GM18502 (cell line): ENCODE measurements at regions not wholly inside any gene's neighbourhood (a gene's known extent, or its start where the extent isn't known, plus 50 kb on each side); places are given as distances from the start of the nearest gene placed in this dataset.

Source experiments
- ATAC-seq: cut with Tn5 transposase; IDR thresholded peaks from one replicate; pipeline ENCODE4 v1.9.1; 2021; ENCODE audit warnings: mild to moderate bottlenecking; ENCODE audit not compliant: unreplicated experiment, poor library complexity

- no peak for ATAC-seq
Measured at GRCh38 chr13:39855236-39855635, 199.8 kb downstream of the COG6 start.

GRCh38 chr13:39856714-39857113 is 201.3 kb downstream of the COG6 start:
- ATAC-seq: no peak

GRCh38 chr13:39858794-39859193 is 203.3 kb downstream of the COG6 start:
- no peak for ATAC-seq

- no peak for ATAC-seq
Measured at GRCh38 chr13:39859898-39860297, 204.4 kb downstream of the COG6 start.

- ATAC-seq: no peak
Measured at GRCh38 chr13:39862900-39863299, 207.4 kb downstream of the COG6 start.

- no peak for ATAC-seq
Measured at GRCh38 chr13:39864221-39864620, 208.8 kb downstream of the COG6 start.

GRCh38 chr13:39866722-39867121 is 211.3 kb downstream of the COG6 start:
- no peak for ATAC-seq

GRCh38 chr13:39867807-39868206 is 212.3 kb downstream of the COG6 start:
- ATAC-seq: no peak

GRCh38 chr13:39870197-39870747 is 214.8 kb downstream of the COG6 start:
- ATAC-seq: no peak

- no peak for ATAC-seq
Measured at GRCh38 chr13:39874331-39875053, 219.0 kb downstream of the COG6 start.

- ATAC-seq: no peak
Measured at GRCh38 chr13:39875111-39875987, 219.9 kb downstream of the COG6 start.

GRCh38 chr13:39876258-39876657 is 220.8 kb downstream of the COG6 start:
- no peak for ATAC-seq

GRCh38 chr13:39877134-39877533 is 221.7 kb downstream of the COG6 start:
- no peak for ATAC-seq

GRCh38 chr13:39879286-39880035 is 224.0 kb downstream of the COG6 start:
- ATAC-seq: no peak

GRCh38 chr13:39881383-39881782 is 225.9 kb downstream of the COG6 start:
- no peak for ATAC-seq

GRCh38 chr13:39881887-39882286 is 226.4 kb downstream of the COG6 start:
- ATAC-seq: no peak

- ATAC-seq: no peak
Measured at GRCh38 chr13:39884166-39884565, 228.7 kb downstream of the COG6 start.

GRCh38 chr13:39886336-39886735 is 230.9 kb downstream of the COG6 start:
- no peak for ATAC-seq

GRCh38 chr13:39887387-39887786 is 231.9 kb downstream of the COG6 start:
- no peak for ATAC-seq
